ENCODE measurements at regions not wholly inside any gene's neighbourhood (a gene's known extent, or its start where the extent isn't known, plus 50 kb on each side); places are given as distances from the start of the nearest gene placed in this dataset.

DNA sequence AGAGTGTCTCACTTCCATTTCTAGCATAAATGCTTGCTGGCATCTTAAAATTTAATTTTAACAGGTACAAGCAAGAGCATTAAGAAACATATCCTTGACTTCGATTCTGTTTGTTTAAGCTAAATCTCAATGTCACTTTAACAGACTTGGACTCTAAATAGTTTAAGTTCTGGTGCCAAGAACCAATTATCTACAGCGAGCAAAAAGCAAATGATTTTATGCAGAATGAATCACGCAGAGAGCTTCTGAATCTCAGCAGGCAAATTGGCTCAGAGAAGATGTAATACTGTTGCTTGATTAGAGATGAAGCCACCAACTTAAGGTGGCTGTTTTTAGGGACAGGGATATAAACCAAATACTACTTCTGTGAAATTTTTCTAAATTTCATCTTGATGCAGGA, 117.0 kb upstream of the PLD5 start:
- H3K9ac ChIP-seq (ENCODE audit: insufficient read depth, low read length) = no peak overlapping the region

DNA sequence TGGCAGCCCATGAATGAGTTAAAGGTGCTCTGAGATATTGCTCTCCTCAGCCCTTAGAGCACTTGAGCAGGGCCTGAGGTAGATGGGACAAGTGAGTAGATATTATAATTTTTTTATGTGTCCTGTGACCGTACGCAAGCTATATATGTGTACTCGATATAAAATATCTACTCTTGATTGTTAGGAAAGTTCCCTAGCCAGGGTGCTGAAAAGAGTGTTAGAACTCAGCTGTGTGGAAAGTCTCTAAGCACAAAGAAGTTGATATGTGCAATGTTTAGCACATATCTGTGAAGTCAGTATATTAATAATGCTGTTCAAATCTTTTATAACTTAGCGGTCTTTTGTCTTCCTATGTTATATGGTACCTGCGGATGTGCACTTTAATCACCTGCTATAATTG, 114.6 kb upstream of the PLD5 start:
- no peak overlapping the region for H2AFZ ChIP-seq (ENCODE audit: low read length)

More for the DNA sequence above, 117.0 kb upstream of the PLD5 start:
- Histone ChIP-seq H3K79me2 (ENCODE audit: control insufficient read depth, insufficient read depth, low read length) (no peaks in the 10 kb centered on the region), H3K27me3 (ENCODE audit: control insufficient read depth, insufficient read depth, low read length) (no peaks in the 10 kb centered on the region), H3K4me1 (ENCODE audit: control insufficient read depth, extremely low read depth, insufficient read depth, low read length) (no peaks in the 10 kb centered on the region), H3K36me3 (ENCODE audit: control insufficient read depth, insufficient read depth, low read length) (no peaks in the 10 kb centered on the region), H2AFZ (ENCODE audit: low read length) (no peak overlapping the region), H3K27ac (ENCODE audit: insufficient read depth, low read length) (no peak overlapping the region), H3K4me3 (replicated peaks in 1 of 4; ENCODE audit: control extremely low read depth in 1 of 4, insufficient read depth in 1 of 4, low read depth in 3 of 4, low read length in 4 of 4) (no peak overlapping the region), H4K20me1 (ENCODE audit: control insufficient read depth, extremely low read depth, insufficient read depth, low read length) (no peaks in the 10 kb centered on the region), H3K9me3 (ENCODE audit: control insufficient read depth, insufficient read depth, low read depth, low read length) (no peaks in the 10 kb centered on the region), H3K4me2 (ENCODE audit: extremely low read depth, insufficient read depth, low read length) (no peak overlapping the region)
- TF ChIP-seq, protein P1, sequence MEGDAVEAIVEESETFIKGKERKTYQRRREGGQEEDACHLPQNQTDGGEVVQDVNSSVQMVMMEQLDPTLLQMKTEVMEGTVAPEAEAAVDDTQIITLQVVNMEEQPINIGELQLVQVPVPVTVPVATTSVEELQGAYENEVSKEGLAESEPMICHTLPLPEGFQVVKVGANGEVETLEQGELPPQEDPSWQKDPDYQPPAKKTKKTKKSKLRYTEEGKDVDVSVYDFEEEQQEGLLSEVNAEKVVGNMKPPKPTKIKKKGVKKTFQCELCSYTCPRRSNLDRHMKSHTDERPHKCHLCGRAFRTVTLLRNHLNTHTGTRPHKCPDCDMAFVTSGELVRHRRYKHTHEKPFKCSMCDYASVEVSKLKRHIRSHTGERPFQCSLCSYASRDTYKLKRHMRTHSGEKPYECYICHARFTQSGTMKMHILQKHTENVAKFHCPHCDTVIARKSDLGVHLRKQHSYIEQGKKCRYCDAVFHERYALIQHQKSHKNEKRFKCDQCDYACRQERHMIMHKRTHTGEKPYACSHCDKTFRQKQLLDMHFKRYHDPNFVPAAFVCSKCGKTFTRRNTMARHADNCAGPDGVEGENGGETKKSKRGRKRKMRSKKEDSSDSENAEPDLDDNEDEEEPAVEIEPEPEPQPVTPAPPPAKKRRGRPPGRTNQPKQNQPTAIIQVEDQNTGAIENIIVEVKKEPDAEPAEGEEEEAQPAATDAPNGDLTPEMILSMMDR (conservative IDR thresholded peaks at IDR 0.05 in 1 of 2, IDR thresholded peaks at IDR 0.05 in 1 of 2; ENCODE audit: low read depth in 1 of 2, low read length in 2 of 2) = no peak
- TF ChIP-seq EZH2 (IDR thresholded peaks at IDR 0.05; ENCODE audit: low read length, missing control alignments) = no peak
- no peak for DNase-seq (ENCODE audit: low read depth in 2 of 2)

DNA sequence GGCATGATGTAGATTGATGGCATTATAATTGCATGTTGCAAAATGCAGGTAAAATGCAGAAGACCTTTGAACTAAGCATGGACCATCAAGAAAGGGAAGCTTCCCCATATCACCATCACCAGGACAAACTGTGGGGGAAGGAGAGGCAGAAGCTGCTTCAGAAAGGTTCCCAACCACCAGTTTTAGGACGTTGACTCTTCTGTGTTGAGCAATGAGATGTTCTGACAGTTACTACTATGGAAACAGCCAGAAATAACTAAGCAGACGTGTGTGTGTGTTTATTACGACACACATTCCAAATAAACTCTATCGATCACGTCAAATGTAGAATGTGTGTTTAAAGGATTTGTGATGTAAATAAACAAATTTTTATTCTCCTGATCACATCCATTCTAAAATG, 110.2 kb upstream of the PLD5 start:
- Histone ChIP-seq H3K4me2 (ENCODE audit: extremely low read depth, insufficient read depth, low read length) (no peak overlapping the region), H3K36me3 (ENCODE audit: control insufficient read depth, insufficient read depth, low read length) (no peaks in the 10 kb centered on the region), H3K27me3 (ENCODE audit: control insufficient read depth, insufficient read depth, low read length) (no peaks in the 10 kb centered on the region), H4K20me1 (ENCODE audit: control insufficient read depth, extremely low read depth, insufficient read depth, low read length) (no peaks in the 10 kb centered on the region), H3K27ac (ENCODE audit: insufficient read depth, low read length) (no peak overlapping the region), H3K4me1 (ENCODE audit: control insufficient read depth, extremely low read depth, insufficient read depth, low read length) (no peaks in the 10 kb centered on the region), H3K9ac (ENCODE audit: insufficient read depth, low read length) (no peak overlapping the region), H2AFZ (ENCODE audit: low read length) (no peak overlapping the region), H3K79me2 (ENCODE audit: control insufficient read depth, insufficient read depth, low read length) (no peaks in the 10 kb centered on the region), H3K4me3 (replicated peaks in 1 of 4; ENCODE audit: control extremely low read depth in 1 of 4, insufficient read depth in 1 of 4, low read depth in 3 of 4, low read length in 4 of 4) (no peak overlapping the region), H3K9me3 (ENCODE audit: control insufficient read depth, insufficient read depth, low read depth, low read length) (no peaks in the 10 kb centered on the region)
- TF ChIP-seq, protein P1 (conservative IDR thresholded peaks at IDR 0.05 in 1 of 2, IDR thresholded peaks at IDR 0.05 in 1 of 2; ENCODE audit: low read depth in 1 of 2, low read length in 2 of 2) = no peak
- TF ChIP-seq EZH2 (IDR thresholded peaks at IDR 0.05; ENCODE audit: low read length, missing control alignments) = no peak
- no peak for DNase-seq (ENCODE audit: low read depth in 2 of 2)

More for the DNA sequence above, 114.6 kb upstream of the PLD5 start:
- no peak overlapping the region for H3K9ac ChIP-seq (ENCODE audit: insufficient read depth, low read length)
- no peaks in the 10 kb centered on the region for H4K20me1 ChIP-seq (ENCODE audit: control insufficient read depth, extremely low read depth, insufficient read depth, low read length)
- no peak overlapping the region for H3K4me2 ChIP-seq (ENCODE audit: extremely low read depth, insufficient read depth, low read length)
- H3K79me2 ChIP-seq (ENCODE audit: control insufficient read depth, insufficient read depth, low read length) = no peaks in the 10 kb centered on the region
- DNase-seq (ENCODE audit: low read depth in 2 of 2) = no peak
- no peaks in the 10 kb centered on the region for H3K9me3 ChIP-seq (ENCODE audit: control insufficient read depth, insufficient read depth, low read depth, low read length)
- TF ChIP-seq, protein P1 (conservative IDR thresholded peaks at IDR 0.05 in 1 of 2, IDR thresholded peaks at IDR 0.05 in 1 of 2; ENCODE audit: low read depth in 1 of 2, low read length in 2 of 2) = no peak
- TF ChIP-seq EZH2 (IDR thresholded peaks at IDR 0.05; ENCODE audit: low read length, missing control alignments) = no peak
- no peaks in the 10 kb centered on the region for H3K36me3 ChIP-seq (ENCODE audit: control insufficient read depth, insufficient read depth, low read length)
- no peak overlapping the region for H3K27ac ChIP-seq (ENCODE audit: insufficient read depth, low read length)
- H3K4me3 ChIP-seq (replicated peaks in 1 of 4; ENCODE audit: control extremely low read depth in 1 of 4, insufficient read depth in 1 of 4, low read depth in 3 of 4, low read length in 4 of 4) = no peak overlapping the region
- no peaks in the 10 kb centered on the region for H3K4me1 ChIP-seq (ENCODE audit: control insufficient read depth, extremely low read depth, insufficient read depth, low read length)
- H3K27me3 ChIP-seq (ENCODE audit: control insufficient read depth, insufficient read depth, low read length) = no peaks in the 10 kb centered on the region
